OCI-LY1 (cell line): ENCODE measurements at regions not wholly inside any gene's neighbourhood (a gene's known extent, or its start where the extent isn't known, plus 50 kb on each side); places are given as distances from the start of the nearest gene placed in this dataset.

Experiments used
- CTCF ChIP-seq: fragments of 200-600 bp; sonication (generic), shearing (Covaris generic); IDR thresholded peaks from 2 replicates; pipeline ENCODE4 v1.5.1; 2017; ENCODE audit warnings: mild to moderate bottlenecking, antibody characterized with exemption, low read length, moderate library complexity, mixed read lengths
- EZH2 ChIP-seq: fragments of 200-600 bp; sonication (generic), shearing (Covaris generic); IDR thresholded peaks from 2 replicates; pipeline ENCODE4 v1.8.0; 2017; ENCODE audit warnings: borderline replicate concordance, mixed run types, mild to moderate bottlenecking, antibody characterized with exemption, low read length, moderate library complexity, mixed read lengths

GRCh38 chr2:22238967-22239366, 1115.2 kb downstream of the TDRD15 start:
- TF ChIP-seq CTCF (no peak), EZH2 (no peak)
